ENCODE measurements at regions not wholly inside any gene's neighbourhood (a gene's known extent, or its start where the extent isn't known, plus 50 kb on each side); places are given as distances from the start of the nearest gene placed in this dataset.

GRCh38 chr3:193046371-193046770, 128.7 kb upstream of the MB21D2 start:
- no peak for TF ChIP-seq CTCF (IDR thresholded peaks at IDR 0.05; ENCODE audit: low read depth, low read length, poor library complexity, severe bottlenecking)
- no peak for TF ChIP-seq EZH2phosphoT487 (IDR thresholded peaks at IDR 0.05; ENCODE audit: borderline replicate concordance, low read length)
